Fibroblast of the conjunctiva (primary cell): ENCODE measurements at regions not wholly inside any gene's neighbourhood (a gene's known extent, or its start where the extent isn't known, plus 50 kb on each side); places are given as distances from the start of the nearest gene placed in this dataset.

ENCODE experiments used
- DNase-seq: peaks from one replicate; pipeline ENCODE4 v3.0.0-alpha.2; 2010; ENCODE audit warnings: low read depth

DNA sequence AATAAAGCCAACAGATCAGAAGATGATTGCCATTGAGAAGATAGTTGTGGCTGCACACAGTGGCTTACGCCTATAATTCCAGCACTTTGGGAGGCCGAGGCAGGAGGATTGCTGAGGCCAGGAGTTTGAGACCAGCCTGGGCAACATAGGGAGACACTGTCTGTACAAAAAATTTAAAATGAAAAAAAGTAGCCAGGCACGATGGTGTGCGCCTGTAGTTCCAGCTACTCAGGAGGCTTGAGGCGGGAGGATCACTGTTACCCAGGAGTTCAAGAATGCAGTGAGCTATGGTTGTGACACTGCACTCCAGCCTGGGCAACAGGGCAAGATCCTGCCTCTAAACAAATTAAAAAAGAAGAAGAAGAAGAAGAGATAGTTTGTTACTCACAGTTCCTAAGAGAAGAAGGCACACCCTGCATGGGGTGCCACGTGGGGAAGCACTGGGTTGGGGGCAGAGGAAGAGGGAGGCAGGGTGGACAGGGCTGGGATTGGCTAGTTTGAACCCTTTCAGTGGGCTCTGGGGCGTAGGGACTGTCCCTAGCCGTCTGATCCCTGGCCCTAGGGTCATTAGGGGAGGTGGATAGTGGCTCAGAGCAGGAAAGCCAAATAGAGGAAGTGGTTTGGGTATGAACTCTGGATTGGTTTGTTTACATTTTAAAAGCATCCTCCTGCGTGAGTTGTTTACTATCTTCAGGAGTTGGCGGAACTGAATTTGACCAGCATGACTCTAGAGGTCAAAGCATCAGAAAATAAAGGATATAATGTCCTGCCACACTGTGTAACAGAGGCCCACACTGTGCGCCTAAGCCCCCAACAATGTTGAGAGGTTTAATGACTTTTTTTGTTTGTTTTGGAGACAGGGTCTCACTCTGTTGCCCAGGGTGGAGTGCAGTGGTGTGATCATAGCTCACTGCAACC is 60.5 kb upstream of the MEDAG start:
- no peak for DNase-seq

DNA sequence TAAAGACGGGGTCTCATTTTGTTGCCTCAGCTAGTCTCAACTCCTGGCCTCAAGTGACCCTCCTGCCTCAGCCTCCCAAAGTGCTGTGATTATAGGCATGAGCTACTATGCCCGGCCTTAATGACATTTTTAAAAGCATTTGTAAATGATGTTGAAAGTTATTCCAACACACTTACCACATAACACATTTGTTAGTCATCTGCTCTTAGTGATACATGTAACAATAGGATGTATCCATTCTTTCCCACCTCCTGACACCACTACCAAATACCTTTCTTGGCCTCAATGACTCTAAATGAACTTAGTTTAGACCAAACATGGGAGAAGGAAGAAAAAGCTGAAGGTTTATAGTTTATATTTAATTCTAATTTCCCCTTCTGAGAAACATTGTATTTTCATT is 59.8 kb upstream of the MEDAG start:
- no peak for DNase-seq

DNA sequence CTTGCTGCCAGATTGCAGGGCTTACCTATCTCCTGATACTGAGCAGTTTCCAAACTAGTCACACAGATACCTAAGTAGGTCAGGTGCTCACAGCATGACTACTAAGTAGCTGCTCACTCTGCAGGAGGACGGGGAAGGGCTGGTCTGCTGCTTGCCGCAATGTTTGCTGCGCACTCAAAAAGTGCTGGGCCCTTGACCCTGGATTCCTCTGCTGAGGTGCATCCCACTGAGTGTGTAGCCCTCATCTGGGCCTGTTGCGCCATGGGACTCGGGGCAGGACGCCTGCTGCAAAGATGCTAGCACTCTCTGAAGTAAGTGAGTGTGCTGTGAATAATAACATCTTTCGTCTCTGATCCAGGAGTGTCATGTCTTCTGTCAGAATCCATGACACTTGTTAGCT is 59.2 kb upstream of the MEDAG start:
- no peak for DNase-seq

GRCh38 chr13:30847650-30848307 is 58.3 kb upstream of the MEDAG start:
- peak; percentile 95 for DNase-seq

DNA sequence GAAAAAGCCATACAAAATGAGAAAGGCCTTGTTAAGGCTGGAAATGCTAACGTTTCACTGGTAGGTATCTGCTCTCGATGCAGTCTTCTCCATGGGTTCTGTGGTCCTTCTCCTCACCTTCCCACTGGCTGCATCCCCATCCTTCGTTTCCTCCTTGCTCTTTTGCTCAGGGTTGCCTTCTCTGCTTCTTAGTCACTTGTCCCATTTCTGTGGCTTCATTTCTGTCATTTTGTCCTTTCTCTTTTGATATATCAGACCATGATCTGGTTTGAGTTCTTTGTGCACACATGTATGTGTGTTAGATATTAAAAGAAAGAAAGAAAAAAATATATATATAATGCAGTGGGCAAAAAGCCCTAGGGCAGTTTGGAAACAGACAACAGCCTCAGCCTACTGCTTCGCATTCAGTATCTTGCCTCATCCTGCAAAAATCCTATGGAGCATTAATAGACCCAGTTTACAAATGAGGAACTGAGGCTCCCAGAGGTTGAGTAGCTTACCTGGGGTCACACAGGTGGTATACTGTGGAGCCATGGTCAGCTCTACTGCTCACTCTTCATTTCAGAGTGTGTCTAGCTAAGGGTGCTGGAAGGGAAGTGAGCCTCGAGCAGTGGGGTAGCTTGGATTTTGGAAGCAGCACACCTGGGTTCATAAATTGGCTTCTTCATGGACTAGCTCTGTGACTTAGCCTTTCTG is 57.6 kb upstream of the MEDAG start:
- no peak for DNase-seq

DNA sequence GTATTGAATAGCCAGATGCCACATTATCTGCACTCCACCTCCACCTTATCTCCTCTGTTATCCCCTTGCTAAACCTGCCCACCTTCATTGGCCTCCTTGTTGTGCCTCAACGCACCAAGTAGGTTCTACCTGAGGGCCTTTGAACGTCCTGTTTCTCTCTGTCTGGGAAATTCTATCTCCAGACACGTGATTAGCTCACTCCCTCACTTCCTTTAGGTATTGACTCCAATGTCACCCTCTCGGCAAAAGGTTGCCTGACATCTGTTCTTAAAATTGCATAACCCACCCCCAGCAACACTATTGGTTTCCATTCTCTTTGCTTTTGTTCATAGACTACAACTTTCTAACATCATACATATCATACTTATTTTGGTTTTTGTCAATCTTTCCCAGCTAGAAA is 56.5 kb upstream of the MEDAG start:
- DNase-seq = no peak

- DNase-seq = no peak
Measured at GRCh38 chr13:30850204-30850866, 55.7 kb upstream of the MEDAG start.

DNA sequence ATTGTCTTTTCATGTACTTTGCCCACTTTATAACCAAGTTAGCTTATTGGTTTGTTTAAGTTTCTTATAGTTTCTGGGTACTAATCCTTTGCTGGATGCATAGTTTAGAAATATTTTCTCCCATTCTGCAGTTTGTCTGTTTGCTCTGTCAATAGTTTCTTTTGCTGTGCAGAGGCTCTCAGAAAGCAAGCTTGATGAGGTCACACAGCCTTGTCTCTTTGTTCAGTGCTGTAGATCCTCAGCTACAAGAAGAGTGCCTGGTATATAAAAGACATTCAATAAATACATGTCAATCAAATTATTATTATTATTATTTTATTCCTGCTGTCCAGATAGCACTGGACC is 55.2 kb upstream of the MEDAG start:
- no peak for DNase-seq

DNA sequence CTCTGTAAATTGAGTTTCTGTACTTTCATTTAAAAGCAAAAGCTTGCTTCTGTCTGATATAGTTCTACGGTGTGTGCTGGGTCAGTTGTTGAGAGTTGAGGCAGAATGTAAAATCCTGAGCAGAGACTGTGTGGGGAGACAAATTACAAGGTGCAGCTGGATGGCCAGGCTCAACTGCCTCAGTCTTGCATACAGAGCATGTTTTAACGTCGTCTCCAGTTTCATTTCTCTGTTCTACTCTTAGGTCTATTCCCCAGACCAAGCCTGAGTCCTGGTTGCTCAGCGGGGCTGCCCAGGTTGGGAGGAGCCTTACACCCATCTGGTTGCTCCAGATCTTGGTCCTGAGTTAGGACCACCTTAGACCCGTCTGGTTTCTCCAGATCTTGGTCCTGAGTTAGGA is 54.4 kb upstream of the MEDAG start:
- no peak for DNase-seq

GRCh38 chr13:30855569-30855968 is 50.5 kb upstream of the MEDAG start:
- no peak for DNase-seq

- DNase-seq = no peak
Measured at GRCh38 chr13:30856005-30856790, 49.9 kb upstream of the MEDAG start.
